Astrocyte of the spinal cord (primary cell): ENCODE measurements at regions not wholly inside any gene's neighbourhood (a gene's known extent, or its start where the extent isn't known, plus 50 kb on each side); places are given as distances from the start of the nearest gene placed in this dataset.

Experiments used
- DNase-seq: peaks from one replicate; pipeline ENCODE4 v3.0.0; 2011; ENCODE audit warnings: low read depth, low spot score
- H3K4me3 ChIP-seq: 2 replicates; pipeline ENCODE4 v1.5.1; 2011; ENCODE audit warnings: low read depth, mild to moderate bottlenecking, low read length, moderate library complexity
- in situ Hi-C: cut with HindIII; loops from 2 replicates; pipeline ENCODE4 v1.10.0; 2017; ENCODE audit warnings: low sequenced_read_pairs
- TF ChIP-seq, protein P1 (sequence below): IDR thresholded peaks from 2 replicates; pipeline ENCODE4 v1.5.1; 2012; ENCODE audit warnings: low read depth, mild to moderate bottlenecking, low read length, inconsistent platforms

DNA sequence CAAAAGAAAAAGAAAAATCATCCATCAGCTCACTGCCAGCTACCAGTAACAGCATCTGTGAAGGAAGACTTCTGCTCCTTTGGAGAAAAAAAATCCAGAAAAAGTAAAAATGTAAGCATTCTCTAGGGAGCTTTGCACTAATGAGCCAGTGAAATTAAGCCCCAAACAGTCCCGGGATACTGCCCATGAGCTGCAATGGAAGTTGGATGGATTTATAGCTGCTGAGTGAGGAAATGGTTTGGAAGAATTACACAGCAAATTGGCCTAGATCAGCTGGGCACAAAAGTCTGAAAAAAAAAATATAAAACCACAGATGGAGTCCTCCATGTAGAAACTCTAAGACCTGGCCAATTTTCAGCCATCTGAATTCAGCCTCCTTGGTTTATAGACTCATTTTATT lies 462.9 kb upstream of the USP15 start:
- TF ChIP-seq, protein P1, sequence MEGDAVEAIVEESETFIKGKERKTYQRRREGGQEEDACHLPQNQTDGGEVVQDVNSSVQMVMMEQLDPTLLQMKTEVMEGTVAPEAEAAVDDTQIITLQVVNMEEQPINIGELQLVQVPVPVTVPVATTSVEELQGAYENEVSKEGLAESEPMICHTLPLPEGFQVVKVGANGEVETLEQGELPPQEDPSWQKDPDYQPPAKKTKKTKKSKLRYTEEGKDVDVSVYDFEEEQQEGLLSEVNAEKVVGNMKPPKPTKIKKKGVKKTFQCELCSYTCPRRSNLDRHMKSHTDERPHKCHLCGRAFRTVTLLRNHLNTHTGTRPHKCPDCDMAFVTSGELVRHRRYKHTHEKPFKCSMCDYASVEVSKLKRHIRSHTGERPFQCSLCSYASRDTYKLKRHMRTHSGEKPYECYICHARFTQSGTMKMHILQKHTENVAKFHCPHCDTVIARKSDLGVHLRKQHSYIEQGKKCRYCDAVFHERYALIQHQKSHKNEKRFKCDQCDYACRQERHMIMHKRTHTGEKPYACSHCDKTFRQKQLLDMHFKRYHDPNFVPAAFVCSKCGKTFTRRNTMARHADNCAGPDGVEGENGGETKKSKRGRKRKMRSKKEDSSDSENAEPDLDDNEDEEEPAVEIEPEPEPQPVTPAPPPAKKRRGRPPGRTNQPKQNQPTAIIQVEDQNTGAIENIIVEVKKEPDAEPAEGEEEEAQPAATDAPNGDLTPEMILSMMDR, result no peak
- no peak for DNase-seq
- in situ Hi-C loops, result no loop called here
- no peak overlapping the region for H3K4me3 ChIP-seq

DNA sequence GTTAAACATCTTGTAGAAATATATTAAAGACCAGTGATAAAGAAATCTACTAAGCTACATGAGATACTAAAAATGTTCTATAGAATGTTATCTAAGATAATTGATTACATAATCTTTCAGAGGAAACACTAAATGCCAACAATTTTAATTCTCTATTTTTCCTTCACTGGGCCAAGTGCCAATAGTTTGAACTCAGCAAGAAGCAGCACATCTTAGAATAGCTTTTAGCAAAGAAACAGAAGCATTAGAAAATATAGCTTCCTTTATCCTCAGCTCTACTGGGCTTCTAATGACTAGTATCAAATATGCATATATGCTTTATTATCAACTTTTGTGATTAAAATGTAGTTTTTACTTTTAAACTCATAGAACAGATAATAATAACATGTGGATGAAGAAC lies 461.4 kb upstream of the USP15 start:
- no peak overlapping the region for H3K4me3 ChIP-seq
- in situ Hi-C loops, result no loop called here
- TF ChIP-seq, protein P1, result no peak

DNA sequence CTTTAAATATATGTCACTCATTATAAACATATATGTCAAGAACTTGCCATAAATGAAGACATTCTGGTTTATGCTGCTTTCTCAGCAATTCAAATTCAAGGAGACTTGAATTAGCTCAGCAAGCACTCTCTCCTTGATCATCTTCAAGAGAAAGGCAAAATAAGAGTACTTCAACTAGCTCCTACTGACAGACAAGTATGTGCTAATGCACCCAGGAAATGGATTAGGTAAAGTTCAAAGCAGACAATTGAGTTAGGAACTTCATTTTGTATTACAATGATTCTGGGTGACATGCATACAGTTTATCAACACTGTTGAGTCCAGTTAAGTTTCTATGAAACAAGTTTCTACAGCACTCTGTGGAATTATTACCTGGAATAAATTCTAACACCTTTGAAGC lies 455.9 kb upstream of the USP15 start:
- in situ Hi-C loops, result no loop called here
- no peak for DNase-seq
- TF ChIP-seq, protein P1, result no peak
- H3K4me3 ChIP-seq, result no peak overlapping the region

More for the DNA sequence above, 461.4 kb upstream of the USP15 start:
- DNase-seq, result no peak

DNA sequence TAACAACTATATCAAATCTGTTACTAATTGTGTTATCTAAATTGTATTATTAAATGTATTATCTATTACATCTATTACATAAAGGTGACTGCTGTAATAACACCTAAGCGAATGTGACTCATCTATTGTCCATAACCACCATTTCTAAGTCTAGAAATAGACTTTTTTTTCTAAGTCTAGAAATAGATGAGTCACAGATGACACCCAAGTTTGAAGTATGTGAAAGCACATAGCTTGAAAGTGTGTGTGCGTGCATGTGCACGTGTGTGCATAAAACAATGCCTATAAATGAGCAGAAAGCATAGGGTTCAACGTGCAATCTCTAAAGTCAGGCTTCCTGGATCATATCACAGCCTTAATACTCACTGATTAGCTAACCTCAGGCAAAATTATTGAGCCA lies 451.3 kb upstream of the USP15 start:
- TF ChIP-seq, protein P1, result no peak
- in situ Hi-C loops, result no loop called here
- H3K4me3 ChIP-seq, result no peak overlapping the region
- DNase-seq, result no peak

DNA sequence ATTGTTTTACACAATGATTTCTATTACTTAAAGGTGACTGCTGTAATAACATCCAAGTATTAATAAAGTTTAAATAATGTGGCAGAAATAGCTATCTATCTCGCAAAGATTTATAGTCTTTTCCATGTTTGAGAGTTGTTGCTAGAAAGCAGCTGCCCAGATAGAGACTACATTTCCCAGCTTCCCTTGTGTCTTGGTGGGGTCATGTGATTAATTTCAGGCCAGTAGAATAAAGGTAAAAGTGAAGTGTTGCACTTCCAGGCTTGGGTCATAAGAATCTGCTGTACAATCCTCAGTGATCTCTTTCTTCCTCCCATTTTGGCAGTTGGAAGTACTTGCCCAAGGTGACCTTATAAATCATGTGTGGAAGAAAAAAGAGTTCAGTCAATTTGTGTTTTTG lies 449.7 kb upstream of the USP15 start:
- DNase-seq, result no peak
- TF ChIP-seq, protein P1, result no peak
- H3K4me3 ChIP-seq, result no peak overlapping the region
- in situ Hi-C loops, result no loop called here

DNA sequence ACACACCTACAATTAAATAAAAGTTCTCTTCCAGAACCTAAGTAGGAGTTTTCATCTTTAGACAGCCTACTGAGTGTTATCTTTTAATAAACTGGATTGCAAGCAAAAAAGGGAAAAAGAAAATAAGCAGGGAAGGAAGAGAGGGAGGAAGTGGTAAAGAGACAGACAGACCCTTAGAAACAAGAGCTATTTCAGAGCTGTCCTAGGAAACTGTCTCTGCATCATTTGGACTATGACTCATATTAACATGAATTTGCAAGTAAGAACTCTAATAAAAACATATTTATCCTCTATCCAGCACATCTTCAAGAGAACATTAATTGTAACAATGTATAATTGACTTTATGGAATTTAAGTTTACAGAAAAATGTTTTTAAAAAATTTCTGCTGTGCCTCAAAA lies 438.8 kb upstream of the USP15 start:
- TF ChIP-seq, protein P1, result no peak
- no peak overlapping the region for H3K4me3 ChIP-seq
- in situ Hi-C loops, result no loop called here
- peak; percentile 10 for DNase-seq

DNA sequence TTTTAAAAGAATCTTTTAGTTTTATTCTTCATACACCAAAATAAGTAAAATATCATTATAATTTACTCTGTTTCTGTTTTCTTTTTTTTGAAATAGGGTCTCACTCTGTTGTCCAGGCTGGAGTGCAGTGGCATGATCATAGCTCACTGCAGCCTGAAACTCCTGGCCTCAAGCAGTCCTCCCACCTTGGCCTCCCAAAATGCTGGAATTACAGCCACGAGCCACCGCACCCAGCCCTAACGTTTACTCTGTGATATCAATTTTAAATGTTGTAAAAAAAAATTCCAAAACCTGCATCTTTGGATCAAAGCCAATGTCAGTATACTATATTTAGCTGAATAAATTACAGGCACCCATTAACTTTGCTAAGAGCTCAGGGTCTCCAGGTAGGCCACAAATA lies 437.1 kb upstream of the USP15 start:
- no peak for DNase-seq
- in situ Hi-C loops, result no loop called here
- H3K4me3 ChIP-seq, result no peak overlapping the region
- TF ChIP-seq, protein P1, result no peak
